IMR-90 (cell line): ENCODE measurements at regions not wholly inside any gene's neighbourhood (a gene's known extent, or its start where the extent isn't known, plus 50 kb on each side); places are given as distances from the start of the nearest gene placed in this dataset.

Source experiments
- CEBPB ChIP-seq: IDR thresholded peaks from 2 replicates; pipeline ENCODE4 v1.6.1; 2012; ENCODE audit warnings: low read depth, low read length, improper control_type of control experiment
- CTCF ChIP-seq: conservative IDR thresholded peaks from 2 replicates; pipeline ENCODE4 v1.5.1; 2012; ENCODE audit warnings: mild to moderate bottlenecking, low read depth, low read length, improper control_type of control experiment
- ELK1 ChIP-seq: fragments of 150-350 bp; IDR thresholded peaks from 2 replicates; pipeline ENCODE4 v1.6.1; 2016; ENCODE audit warnings: low read depth, mild to moderate bottlenecking, low read length, moderate library complexity, borderline replicate concordance
- FOS ChIP-seq: fragments of 150-350 bp; IDR thresholded peaks from 2 replicates; pipeline ENCODE4 v1.6.1; 2016; ENCODE audit warnings: low read depth, low read length
- MAFK ChIP-seq: IDR thresholded peaks from 2 replicates; pipeline ENCODE4 v1.6.1; 2012; ENCODE audit warnings: low read depth, low read length, improper control_type of control experiment
- MAZ ChIP-seq: IDR thresholded peaks from 2 replicates; pipeline ENCODE4 v1.6.1; 2012; ENCODE audit warnings: low read depth, mild to moderate bottlenecking, low read length, improper control_type of control experiment, moderate library complexity, borderline replicate concordance
- MXI1 ChIP-seq: IDR thresholded peaks from 2 replicates; pipeline ENCODE4 v1.6.1; 2012; ENCODE audit warnings: low read depth, mild to moderate bottlenecking, low read length, moderate library complexity, borderline replicate concordance
- NFE2L2 ChIP-seq: fragments of 150-350 bp; IDR thresholded peaks from 2 replicates; pipeline ENCODE4 v1.6.1; 2016; ENCODE audit warnings: low read depth, mild to moderate bottlenecking, low read length
- POLR2A ChIP-seq: IDR thresholded peaks from 2 replicates; pipeline ENCODE4 v1.6.1; 2012; ENCODE audit warnings: mild to moderate bottlenecking, low read depth, low read length
- RAD21 ChIP-seq: IDR thresholded peaks from 2 replicates; pipeline ENCODE4 v1.6.1; 2012; ENCODE audit warnings: low read length, improper control_type of control experiment
- RCOR1 ChIP-seq: IDR thresholded peaks from 2 replicates; pipeline ENCODE4 v1.6.1; 2012; ENCODE audit warnings: mild to moderate bottlenecking, low read length, improper control_type of control experiment; ENCODE audit not compliant: insufficient replicate concordance
- RFX5 ChIP-seq: IDR thresholded peaks from 2 replicates; pipeline ENCODE4 v1.8.0; 2012; ENCODE audit warnings: low read depth, mild to moderate bottlenecking, low read length, moderate library complexity
- SMC3 ChIP-seq: fragments of 150-350 bp; IDR thresholded peaks from 2 replicates; pipeline ENCODE4 v1.6.1; 2016; ENCODE audit warnings: low read depth, mild to moderate bottlenecking, antibody characterized with exemption, low read length, moderate library complexity
- USF2 ChIP-seq: fragments of 150-350 bp; IDR thresholded peaks from 2 replicates; pipeline ENCODE4 v1.6.1; 2017; ENCODE audit warnings: mild to moderate bottlenecking, antibody characterized with exemption, low read length, low read depth

- TF ChIP-seq CEBPB (no peak), POLR2A (no peak), FOS (no peak), RCOR1 (no peak), CTCF (no peak), USF2 (no peak), RFX5 (no peak), SMC3 (no peak), ELK1 (no peak), MXI1 (no peak), NFE2L2 (no peak), MAZ (no peak), RAD21 (no peak), MAFK (no peak)
Observed at GRCh38 chr3:74463515-74463914, 150.9 kb downstream of the CNTN3 start.
